ENCODE measurements at regions not wholly inside any gene's neighbourhood (a gene's known extent, or its start where the extent isn't known, plus 50 kb on each side); places are given as distances from the start of the nearest gene placed in this dataset.
"Not testable (repeated sequence)": the region's sequence is repeated elsewhere in the genome, so short reads cannot be mapped to it uniquely, and the experiment has no call there.

DNA sequence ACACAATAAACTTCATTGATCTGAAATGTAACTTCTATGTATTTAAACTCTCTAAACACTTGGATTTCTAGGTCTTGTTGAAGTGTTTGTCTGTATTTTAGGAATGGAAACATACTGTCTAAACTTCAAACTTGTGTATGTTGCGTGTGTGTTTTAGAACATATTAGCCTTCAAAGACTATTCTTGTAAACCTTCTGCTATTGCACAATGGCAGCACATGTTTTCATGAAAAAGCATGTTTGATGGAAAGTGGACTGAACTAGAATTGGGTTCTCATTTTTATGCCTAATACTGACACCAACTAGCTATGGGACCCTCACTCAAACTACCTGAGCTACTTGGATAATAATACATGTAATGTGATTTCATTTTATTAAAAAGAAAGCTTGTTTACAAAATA lies 592.6 kb downstream of the IPMK start:
- H3K4me3 ChIP-seq (ENCODE audit: low read depth, low read length), result no peak overlapping the region
- no peak for DNase-seq (ENCODE audit: low read depth)
- TF ChIP-seq, protein P1, sequence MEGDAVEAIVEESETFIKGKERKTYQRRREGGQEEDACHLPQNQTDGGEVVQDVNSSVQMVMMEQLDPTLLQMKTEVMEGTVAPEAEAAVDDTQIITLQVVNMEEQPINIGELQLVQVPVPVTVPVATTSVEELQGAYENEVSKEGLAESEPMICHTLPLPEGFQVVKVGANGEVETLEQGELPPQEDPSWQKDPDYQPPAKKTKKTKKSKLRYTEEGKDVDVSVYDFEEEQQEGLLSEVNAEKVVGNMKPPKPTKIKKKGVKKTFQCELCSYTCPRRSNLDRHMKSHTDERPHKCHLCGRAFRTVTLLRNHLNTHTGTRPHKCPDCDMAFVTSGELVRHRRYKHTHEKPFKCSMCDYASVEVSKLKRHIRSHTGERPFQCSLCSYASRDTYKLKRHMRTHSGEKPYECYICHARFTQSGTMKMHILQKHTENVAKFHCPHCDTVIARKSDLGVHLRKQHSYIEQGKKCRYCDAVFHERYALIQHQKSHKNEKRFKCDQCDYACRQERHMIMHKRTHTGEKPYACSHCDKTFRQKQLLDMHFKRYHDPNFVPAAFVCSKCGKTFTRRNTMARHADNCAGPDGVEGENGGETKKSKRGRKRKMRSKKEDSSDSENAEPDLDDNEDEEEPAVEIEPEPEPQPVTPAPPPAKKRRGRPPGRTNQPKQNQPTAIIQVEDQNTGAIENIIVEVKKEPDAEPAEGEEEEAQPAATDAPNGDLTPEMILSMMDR (IDR thresholded peaks at IDR 0.05; ENCODE audit: control insufficient read depth, extremely low read depth, insufficient read depth), result no peak

DNA sequence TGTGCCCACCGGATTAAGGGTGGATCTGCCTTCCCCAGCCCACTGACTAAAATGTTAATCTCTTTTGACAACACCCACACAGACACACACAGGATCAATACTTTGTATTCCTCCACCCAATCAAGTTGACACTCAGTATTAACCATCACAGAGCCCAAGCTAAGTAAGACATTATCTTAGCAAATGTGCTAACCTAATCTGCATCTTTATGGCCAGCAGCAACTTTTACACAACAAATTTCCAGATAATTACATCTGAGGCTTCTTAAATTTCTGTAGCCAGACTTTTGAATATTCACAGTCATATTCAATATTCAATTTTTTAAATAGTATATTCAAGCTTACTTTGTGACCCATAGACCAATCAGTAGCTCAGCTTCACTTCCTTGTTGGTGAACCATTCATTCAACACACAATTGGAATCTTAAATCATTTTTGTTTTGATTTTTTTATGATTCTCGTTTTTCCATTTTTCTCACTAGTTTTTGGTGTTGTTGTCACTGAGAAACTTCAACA lies 594.2 kb downstream of the IPMK start:
- no peak overlapping the region for H3K4me3 ChIP-seq (ENCODE audit: low read depth, low read length)
- DNase-seq (ENCODE audit: low read depth), result no peak
- TF ChIP-seq, protein P1 (IDR thresholded peaks at IDR 0.05; ENCODE audit: control insufficient read depth, extremely low read depth, insufficient read depth), result no peak

DNA sequence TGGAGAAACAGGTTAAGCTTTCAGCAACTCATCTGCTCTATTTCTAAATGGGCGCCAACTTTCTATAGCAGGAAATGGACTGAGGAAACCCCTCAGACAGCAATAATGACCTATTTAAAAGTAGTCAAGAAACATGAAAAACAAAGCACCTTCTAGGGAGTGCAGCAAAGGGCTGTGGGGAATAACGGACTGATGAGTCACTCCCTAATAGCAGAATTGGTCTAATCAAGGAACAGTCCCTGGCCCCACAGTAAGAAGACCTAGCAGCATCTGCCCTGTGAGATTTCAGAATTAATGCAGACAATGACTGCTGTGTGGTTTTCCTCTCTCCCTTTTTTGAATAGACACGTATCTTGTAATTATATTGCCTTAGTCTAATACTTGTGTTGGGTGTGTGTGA lies 602.9 kb downstream of the IPMK start:
- DNase-seq (ENCODE audit: low read depth), result no peak
- TF ChIP-seq, protein P1 (IDR thresholded peaks at IDR 0.05; ENCODE audit: control insufficient read depth, extremely low read depth, insufficient read depth), result no peak
- H3K4me3 ChIP-seq (ENCODE audit: low read depth, low read length), result no peak overlapping the region

GRCh38 chr10:57663401-57663800 lies 604.3 kb downstream of the IPMK start:
- DNase-seq (ENCODE audit: low read depth), result no peak
- TF ChIP-seq, protein P1 (IDR thresholded peaks at IDR 0.05; ENCODE audit: control insufficient read depth, extremely low read depth, insufficient read depth), result no peak
- no peak overlapping the region for H3K4me3 ChIP-seq (ENCODE audit: low read depth, low read length)

GRCh38 chr10:57661206-57661605 lies 606.5 kb downstream of the IPMK start:
- H3K4me3 ChIP-seq (ENCODE audit: low read depth, low read length), result no peak overlapping the region
- TF ChIP-seq, protein P1 (IDR thresholded peaks at IDR 0.05; ENCODE audit: control insufficient read depth, extremely low read depth, insufficient read depth), result no peak
- no peak for DNase-seq (ENCODE audit: low read depth)

DNA sequence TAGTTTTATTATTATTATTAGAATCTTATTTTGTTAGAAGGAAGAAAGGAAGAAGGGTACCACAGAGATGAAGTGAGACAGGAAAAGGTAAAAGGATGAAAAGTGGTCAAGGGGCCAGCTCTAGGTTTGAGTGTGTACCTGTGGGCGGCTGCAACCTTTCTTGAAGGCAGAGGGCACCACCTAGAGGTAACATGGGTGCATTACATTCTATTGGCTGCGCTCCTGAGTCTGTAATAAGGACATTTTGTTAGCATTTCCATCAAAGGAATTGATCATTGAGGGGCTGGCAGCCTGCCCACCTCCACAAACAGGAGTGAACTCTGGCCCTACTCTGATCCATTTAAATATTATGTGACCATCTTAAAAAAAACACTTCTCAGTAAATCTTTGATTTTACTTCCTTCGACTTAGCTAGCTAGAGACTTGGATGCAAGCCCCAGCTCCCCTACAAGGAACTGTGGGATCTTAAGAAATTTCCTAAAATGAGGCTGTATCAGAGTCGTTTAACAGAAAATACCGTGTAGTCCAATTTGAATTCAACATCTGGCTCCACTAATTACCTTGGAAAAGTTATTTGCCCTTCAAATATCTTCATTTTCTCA lies 610.4 kb downstream of the IPMK start:
- H3K4me3 ChIP-seq (ENCODE audit: low read depth, low read length), result no peak overlapping the region
- TF ChIP-seq, protein P1 (IDR thresholded peaks at IDR 0.05; ENCODE audit: control insufficient read depth, extremely low read depth, insufficient read depth), result peak; percentile 86
- peak; percentile 48 for DNase-seq (ENCODE audit: low read depth)

GRCh38 chr10:57654856-57655255 lies 612.8 kb downstream of the IPMK start:
- DNase-seq (ENCODE audit: low read depth), result no peak
- TF ChIP-seq, protein P1 (IDR thresholded peaks at IDR 0.05; ENCODE audit: control insufficient read depth, extremely low read depth, insufficient read depth), result no peak
- no peak overlapping the region for H3K4me3 ChIP-seq (ENCODE audit: low read depth, low read length)

- not testable (repeated sequence) for H3K4me3 ChIP-seq (ENCODE audit: low read depth, low read length); DNase-seq (ENCODE audit: low read depth)
Observed at GRCh38 chr10:57645108-57645507, 622.6 kb downstream of the IPMK start.
